K562 (cell line): ENCODE measurements at regions not wholly inside any gene's neighbourhood (a gene's known extent, or its start where the extent isn't known, plus 50 kb on each side); places are given as distances from the start of the nearest gene placed in this dataset.

ENCODE experiments used
- ATAC-seq: fragments of 200-7000 bp; cut with Tn5 transposase; 3 replicates; pipeline ENCODE4 v1.9.1; 2020; ENCODE audit warnings: moderate library complexity
- BruUV-seq: library from RNA; stranded (reverse); fragments of 400-500 nt; replicated peaks from 2 replicates; lab custom pipeline; 2021; lab: Mats Ljungman, UMichigan
- CTCF ChIA-PET: fragments of 300-600 bp; formaldehyde crosslinking; extraction: SDS; loops from one replicate; lab custom pipeline; 2021; ENCODE audit warnings: low intra/inter-chr PET ratio; lab: Yijun Ruan, JAX
- POLR2A ChIA-PET: fragments of 300-600, 350-650 bp; sonication (Branson Sonifier 250); formaldehyde crosslinking; extraction: SDS; loops from one replicate; lab custom pipeline; 2021; ENCODE audit warnings: antibody characterized with exemption, inconsistent platforms; lab: Yijun Ruan, JAX
- DNase-seq, 4 experiments: peaks; one replicate each; pipeline versions ENCODE4 v3.0.0 to v3.0.0-alpha.2; 2011 to 2018; ENCODE audit warnings: low spot score in 3 of 4, mixed read lengths in 3 of 4; ENCODE audit errors: extremely low read depth in 1 of 4
- FAIRE-seq: peaks from 2 replicates; lab custom pipeline; 2011; peaks lifted over from hg19 to GRCh38; lab: Jason Lieb, UNC
- H2AFZ ChIP-seq: 2 replicates; pipeline ENCODE4 v1.6.0; 2011; ENCODE audit warnings: low read depth, low read length, control low read depth, inconsistent platforms
- H3K27ac ChIP-seq: fragments of 200-600 bp; 3 replicates; pipeline ENCODE4 v1.8.0; 2011; ENCODE audit warnings: low read depth, mild to moderate bottlenecking, control low read depth, inconsistent platforms, low read length, moderate library complexity, mixed read lengths; ENCODE audit errors: extremely low read depth
- H3K27me3 ChIP-seq, 2 experiments: fragments of 300-600 bp in 1 of 2; 2 replicates in 1 of 2; 3 replicates in 1 of 2; pipeline versions ENCODE4 v1.6.0 to v1.8.0; 2011; ENCODE audit warnings: inconsistent platforms in 2 of 2, low read length in 2 of 2, mild to moderate bottlenecking in 1 of 2, mixed read lengths in 1 of 2, moderate library complexity in 1 of 2; ENCODE audit not compliant: control insufficient read depth in 2 of 2, insufficient read depth in 2 of 2
- H3K36me3 ChIP-seq: fragments of 300-600 bp; 3 replicates; pipeline ENCODE4 v1.8.0; 2011; ENCODE audit warnings: mild to moderate bottlenecking, low read length, inconsistent platforms; ENCODE audit not compliant: control insufficient read depth, insufficient read depth
- H3K4me1 ChIP-seq, 2 experiments: fragments of 200-600 bp in 1 of 2; replicated peaks in 1 of 2; 2 replicates in 1 of 2; 3 replicates in 1 of 2; pipeline versions ENCODE4 v1.5.1 to v1.8.0; 2011; ENCODE audit warnings: inconsistent platforms in 2 of 2, low read length in 2 of 2, mild to moderate bottlenecking in 1 of 2, mixed read lengths in 1 of 2, moderate library complexity in 1 of 2; ENCODE audit not compliant: control insufficient read depth in 2 of 2, insufficient read depth in 2 of 2
- H3K4me2 ChIP-seq: 2 replicates; pipeline ENCODE4 v1.6.1; 2011; ENCODE audit warnings: low read length, control low read depth, inconsistent platforms, mixed read lengths; ENCODE audit not compliant: insufficient read depth
- H3K4me3 ChIP-seq: fragments of 200-600 bp; sonication (generic), shearing (Covaris generic); 2 replicates; pipeline ENCODE4 v1.5.1; 2016; ENCODE audit warnings: control low read depth, inconsistent platforms
- H3K79me2 ChIP-seq: fragments of 200-600 bp; 3 replicates; pipeline ENCODE4 v1.8.0; 2011; ENCODE audit warnings: low read length, inconsistent platforms; ENCODE audit not compliant: control insufficient read depth, insufficient read depth
- H3K9ac ChIP-seq, 2 experiments: 2 replicates each; pipeline versions ENCODE4 v1.6.0 to v1.6.1; 2011; ENCODE audit warnings: low read depth in 2 of 2, low read length in 2 of 2, control low read depth in 1 of 2, inconsistent platforms in 1 of 2, mild to moderate bottlenecking in 1 of 2, mixed read lengths in 1 of 2; ENCODE audit not compliant: insufficient read depth in 1 of 2
- H3K9me1 ChIP-seq: one replicate; pipeline ENCODE4 v1.6.0; 2011; ENCODE audit warnings: inconsistent platforms, mild to moderate bottlenecking, low read length, moderate library complexity; ENCODE audit not compliant: control insufficient read depth, insufficient read depth
- H3K9me3 ChIP-seq: replicated peaks from 2 replicates; pipeline ENCODE4 v1.5.1; 2011; ENCODE audit warnings: low read depth, low read length, inconsistent platforms; ENCODE audit not compliant: control insufficient read depth, insufficient read depth
- H4K20me1 ChIP-seq: replicated peaks from 2 replicates; pipeline ENCODE4 v1.6.1; 2011; ENCODE audit warnings: low read length, inconsistent platforms, mixed read lengths; ENCODE audit not compliant: control insufficient read depth, insufficient read depth
- ELK3 ChIP-seq: fragments of 450-650 bp; formaldehyde crosslinking; IDR thresholded peaks from 2 replicates; pipeline ENCODE4 v1.4.0; 2020; ENCODE audit warnings: mild to moderate bottlenecking
- GTF2F1 ChIP-seq: IDR thresholded peaks from 2 replicates; pipeline ENCODE4 v1.6.1; 2011; ENCODE audit warnings: low read depth, low read length, improper control_type of control experiment
- MAZ ChIP-seq, 2 experiments: fragments of 450-650 bp in 1 of 2; sonication (generic) in 1 of 2; formaldehyde crosslinking; IDR thresholded peaks in 1 of 2; conservative IDR thresholded peaks in 1 of 2; 2 replicates each; pipeline versions ENCODE4 v1.4.0 to v1.5.0; 2020; ENCODE audit warnings: mild to moderate bottlenecking in 1 of 2, missing genetic modification reagents in 1 of 2
- MCM3 ChIP-seq: fragments of 450-650 bp; IDR thresholded peaks from 2 replicates; pipeline ENCODE4 v1.6.1; 2016
- NCOA2 ChIP-seq, 2 experiments: fragments of 450-650 bp; IDR thresholded peaks; 2 replicates each; pipeline ENCODE4 v1.6.1; 2018; ENCODE audit warnings: mild to moderate bottlenecking in 2 of 2, moderate library complexity in 1 of 2; ENCODE audit not compliant: partially characterized antibody in 2 of 2
- POLR2AphosphoS2 ChIP-seq: IDR thresholded peaks from 2 replicates; pipeline ENCODE4 v1.6.1; 2012; ENCODE audit warnings: low read length, improper control_type of control experiment
- PREB ChIP-seq: sonication (generic); formaldehyde crosslinking; IDR thresholded peaks from 2 replicates; pipeline ENCODE4 v1.8.1; 2023; ENCODE audit warnings: mild to moderate bottlenecking, missing genetic modification reagents
- SNAPC5 ChIP-seq: fragments of 250-450 bp; sonication (Bioruptor Pico); IDR thresholded peaks from 2 replicates; pipeline ENCODE4 v1.8.0; 2021; ENCODE audit warnings: moderate library complexity, mild to moderate bottlenecking, inconsistent platforms
- TRIM24 ChIP-seq, 2 experiments: fragments of 450-650 bp; IDR thresholded peaks; 2 replicates each; pipeline ENCODE4 v1.6.1; 2016
- ZNF282 ChIP-seq: sonication (generic); formaldehyde crosslinking; IDR thresholded peaks from 2 replicates; pipeline ENCODE4 v1.8.1; 2023; ENCODE audit warnings: missing genetic modification reagents
- ZNF407 ChIP-seq: fragments of 450-650 bp; IDR thresholded peaks from 2 replicates; pipeline ENCODE4 v1.6.1; 2016; ENCODE audit warnings: low read depth
- ZNF551 ChIP-seq: fragments of 250-450 bp; sonication (Bioruptor Pico); IDR thresholded peaks from 2 replicates; pipeline ENCODE4 v1.5.0; 2021; ENCODE audit warnings: mild to moderate bottlenecking, moderate library complexity
- in situ Hi-C: fragments of 300-500 bp; cut with MboI; formaldehyde crosslinking; loops from 4 replicates; pipeline ENCODE4 v1.15.0; 2018; ENCODE audit warnings: inconsistent platforms, mixed read lengths
- intact Hi-C: fragments of 100-400 bp; cut with micrococcal nuclease; formaldehyde crosslinking; loops from 2 replicates; pipeline ENCODE4 v1.14.2; 2022

GRCh38 chr14:86640288-86640687 lies 1110.3 kb downstream of the FLRT2 start (continued):
- no peak for TF ChIP-seq PREB (CRISPR knock-in tag)
- no peak for TF ChIP-seq ELK3 (CRISPR knock-in tag)
- no peak for TF ChIP-seq POLR2AphosphoS2
- no peak for TF ChIP-seq NCOA2 (IDR thresholded peaks at IDR 0.05; ENCODE audit: partially characterized antibody in 2 of 2)

GRCh38 chr14:86639666-86640065 lies 1109.7 kb downstream of the FLRT2 start:
- Histone ChIP-seq H2AFZ (no peak overlapping the region), H3K9me1 (no peaks in the 10 kb centered on the region), H3K9me3 (no peaks in the 10 kb centered on the region), H4K20me1 (no peaks in the 10 kb centered on the region), H3K4me2 (no peak overlapping the region), H3K4me3 (no peak overlapping the region), H3K27ac (no peak overlapping the region), H3K36me3 (no peaks in the 10 kb centered on the region), H3K79me2 (no peaks in the 10 kb centered on the region), H3K4me1 (no peaks in the 10 kb centered on the region), H3K27me3 (no peaks in the 10 kb centered on the region), H3K9ac (no peak overlapping the region)
- FAIRE-seq (no peak), ATAC-seq (no peak), DNase-seq (no peak)
- intact Hi-C loops (no loop called here), in situ Hi-C loops (no loop called here)
- ChIA-PET POLR2A (no interaction called here), CTCF (no interaction called here)
- BruUV-seq = no TSS peak
- TF ChIP-seq SNAPC5 (CRISPR knock-in tag) (no peak), MCM3 (no peak), MAZ (CRISPR knock-in tag; conservative IDR thresholded peaks at IDR 0.05 in 1 of 2, IDR thresholded peaks at IDR 0.05 in 1 of 2) (no peak), ZNF407 (no peak), ZNF282 (CRISPR knock-in tag) (no peak), GTF2F1 (no peak), ZNF551 (CRISPR knock-in tag) (no peak), TRIM24 (IDR thresholded peaks at IDR 0.05) (no peak)
